A549 (cell line): ENCODE measurements at regions not wholly inside any gene's neighbourhood (a gene's known extent, or its start where the extent isn't known, plus 50 kb on each side); places are given as distances from the start of the nearest gene placed in this dataset.

Experiments
- NPAS2 ChIP-seq: fragments of 250-450 bp; sonication (Bioruptor Pico); IDR thresholded peaks from 2 replicates; pipeline ENCODE4 v1.8.0; 2022; ENCODE audit warnings: mild to moderate bottlenecking, moderate library complexity, borderline replicate concordance
- TF ChIP-seq, protein P1 (sequence below): fragments of >200 bp; sonication (Bioruptor Twin); formaldehyde crosslinking; IDR thresholded peaks from 3 replicates; pipeline ENCODE4 v1.5.1; 2016
- TF ChIP-seq, protein P2 (sequence below): fragments of 450-650 bp; IDR thresholded peaks from 2 replicates; pipeline ENCODE4 v1.6.1; 2014; ENCODE audit warnings: antibody characterized with exemption

DNA sequence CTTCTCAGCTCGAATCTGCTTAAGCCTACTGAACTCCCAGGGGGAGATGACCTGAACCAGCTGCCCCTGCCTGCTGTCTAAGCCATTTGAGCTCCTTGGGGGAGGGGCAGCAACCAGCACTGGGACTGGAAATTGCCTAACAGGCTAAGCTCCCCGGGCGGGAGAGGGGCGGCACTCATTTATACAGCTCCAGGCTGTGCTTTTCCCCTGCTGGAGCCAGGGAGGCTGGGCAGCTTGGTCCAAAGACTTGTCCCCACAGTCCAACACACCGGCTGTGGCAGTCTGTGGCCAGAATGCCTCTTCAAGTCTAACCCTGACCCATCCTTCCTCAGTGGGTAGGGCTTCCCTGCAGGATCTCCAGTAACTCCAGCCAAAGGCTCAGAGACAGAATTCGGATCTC is 1241.5 kb downstream of the ROBO2 start:
- TF ChIP-seq, protein P1, sequence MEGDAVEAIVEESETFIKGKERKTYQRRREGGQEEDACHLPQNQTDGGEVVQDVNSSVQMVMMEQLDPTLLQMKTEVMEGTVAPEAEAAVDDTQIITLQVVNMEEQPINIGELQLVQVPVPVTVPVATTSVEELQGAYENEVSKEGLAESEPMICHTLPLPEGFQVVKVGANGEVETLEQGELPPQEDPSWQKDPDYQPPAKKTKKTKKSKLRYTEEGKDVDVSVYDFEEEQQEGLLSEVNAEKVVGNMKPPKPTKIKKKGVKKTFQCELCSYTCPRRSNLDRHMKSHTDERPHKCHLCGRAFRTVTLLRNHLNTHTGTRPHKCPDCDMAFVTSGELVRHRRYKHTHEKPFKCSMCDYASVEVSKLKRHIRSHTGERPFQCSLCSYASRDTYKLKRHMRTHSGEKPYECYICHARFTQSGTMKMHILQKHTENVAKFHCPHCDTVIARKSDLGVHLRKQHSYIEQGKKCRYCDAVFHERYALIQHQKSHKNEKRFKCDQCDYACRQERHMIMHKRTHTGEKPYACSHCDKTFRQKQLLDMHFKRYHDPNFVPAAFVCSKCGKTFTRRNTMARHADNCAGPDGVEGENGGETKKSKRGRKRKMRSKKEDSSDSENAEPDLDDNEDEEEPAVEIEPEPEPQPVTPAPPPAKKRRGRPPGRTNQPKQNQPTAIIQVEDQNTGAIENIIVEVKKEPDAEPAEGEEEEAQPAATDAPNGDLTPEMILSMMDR, result no peak
- TF ChIP-seq NPAS2 (CRISPR knock-in tag), result no peak
- TF ChIP-seq, protein P2, sequence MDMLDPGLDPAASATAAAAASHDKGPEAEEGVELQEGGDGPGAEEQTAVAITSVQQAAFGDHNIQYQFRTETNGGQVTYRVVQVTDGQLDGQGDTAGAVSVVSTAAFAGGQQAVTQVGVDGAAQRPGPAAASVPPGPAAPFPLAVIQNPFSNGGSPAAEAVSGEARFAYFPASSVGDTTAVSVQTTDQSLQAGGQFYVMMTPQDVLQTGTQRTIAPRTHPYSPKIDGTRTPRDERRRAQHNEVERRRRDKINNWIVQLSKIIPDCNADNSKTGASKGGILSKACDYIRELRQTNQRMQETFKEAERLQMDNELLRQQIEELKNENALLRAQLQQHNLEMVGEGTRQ, result no peak
